SK-N-SH (cell line): ENCODE measurements at regions not wholly inside any gene's neighbourhood (a gene's known extent, or its start where the extent isn't known, plus 50 kb on each side); places are given as distances from the start of the nearest gene placed in this dataset.

Experiments used
- CTCF ChIA-PET: fragments of 300-600, 350-600 bp; formaldehyde crosslinking; extraction: SDS; loops from one replicate; lab custom pipeline; 2021; lab: Yijun Ruan, JAX
- POLR2A ChIA-PET: fragments of 350-600 bp; sonication (Branson Sonifier 250); formaldehyde crosslinking; extraction: SDS; loops from one replicate; lab custom pipeline; 2020; ENCODE audit warnings: antibody characterized with exemption, inconsistent platforms; lab: Yijun Ruan, JAX
- DNase-seq: peaks from one replicate; pipeline ENCODE4 v3.0.0; 2012
- H2AFZ ChIP-seq: fragments of 200-600 bp; sonication (generic); 2 replicates; pipeline ENCODE4 v1.8.1; 2016; ENCODE audit warnings: antibody characterized with exemption, mild to moderate bottlenecking, low read depth
- H3F3A ChIP-seq: fragments of 200-600 bp; sonication (generic); replicated peaks from 2 replicates; pipeline ENCODE3; 2016; ENCODE audit warnings: antibody characterized with exemption, mild to moderate bottlenecking; ENCODE audit not compliant: insufficient read depth
- H3K27ac ChIP-seq, 2 experiments: fragments of 200-500 bp in 1 of 2; fragments of 200-600 bp in 1 of 2; sonication (Bioruptor generic) in 1 of 2; sonication (generic), shearing (Covaris generic) in 1 of 2; 2 replicates each; pipeline versions ENCODE4 v1.5.1 to v1.6.1; 2014 to 2016; ENCODE audit warnings: low read depth in 2 of 2, inconsistent platforms in 1 of 2, low read length in 1 of 2, mild to moderate bottlenecking in 1 of 2, mixed read lengths in 1 of 2
- H3K27me3 ChIP-seq: fragments of 200-600 bp; sonication (generic), shearing (Covaris generic); 2 replicates; pipeline ENCODE4 v1.6.1; 2016; ENCODE audit warnings: mixed run types; ENCODE audit not compliant: insufficient read depth
- H3K36me3 ChIP-seq, 2 experiments: fragments of 200-500 bp in 1 of 2; fragments of 200-600 bp in 1 of 2; sonication (Bioruptor generic) in 1 of 2; sonication (generic) in 1 of 2; replicated peaks in 1 of 2; 2 replicates each; pipeline versions ENCODE3 to v1.5.1; 2014 to 2016; ENCODE audit warnings: low read length in 1 of 2, mild to moderate bottlenecking in 1 of 2; ENCODE audit not compliant: insufficient read depth in 2 of 2, control insufficient read depth in 1 of 2
- H3K4me1 ChIP-seq, 2 experiments: fragments of 200-500 bp in 1 of 2; fragments of 200-600 bp in 1 of 2; sonication (Bioruptor generic) in 1 of 2; sonication (generic), shearing (Covaris generic) in 1 of 2; 2 replicates each; pipeline versions ENCODE4 v1.5.1 to v1.6.1; 2014 to 2016; ENCODE audit warnings: low read depth in 1 of 2, low read length in 1 of 2, mixed run types in 1 of 2; ENCODE audit not compliant: insufficient read depth in 2 of 2, control insufficient read depth in 1 of 2
- H3K4me2 ChIP-seq: fragments of 200-600 bp; sonication (generic), shearing (Covaris generic); 2 replicates; pipeline ENCODE4 v1.6.1; 2017; ENCODE audit warnings: mixed run types
- H3K4me3 ChIP-seq, 2 experiments: fragments of 200-500 bp in 1 of 2; fragments of 200-600 bp in 1 of 2; sonication (Bioruptor generic) in 1 of 2; sonication (generic), shearing (Covaris generic) in 1 of 2; 2 replicates each; pipeline versions ENCODE4 v1.5.1 to v1.8.1; 2014 to 2016; ENCODE audit warnings: low read depth in 2 of 2, inconsistent platforms in 1 of 2, low read length in 1 of 2, mild to moderate bottlenecking in 1 of 2, mixed read lengths in 1 of 2, moderate library complexity in 1 of 2
- H3K79me2 ChIP-seq: fragments of 200-600 bp; sonication (generic); 2 replicates; pipeline ENCODE4 v1.8.1; 2017; ENCODE audit warnings: mild to moderate bottlenecking; ENCODE audit not compliant: insufficient read depth
- H3K9ac ChIP-seq: fragments of 200-600 bp; sonication (generic); 2 replicates; pipeline ENCODE4 v1.6.1; 2017; ENCODE audit warnings: mixed run types
- H3K9me2 ChIP-seq: fragments of 200-600 bp; sonication (generic); 2 replicates; pipeline ENCODE4 v1.6.1; 2017; ENCODE audit warnings: mixed run types
- H3K9me3 ChIP-seq: fragments of 200-600 bp; sonication (generic); 2 replicates; pipeline ENCODE4 v1.6.1; 2017; ENCODE audit warnings: mixed run types, mild to moderate bottlenecking, moderate library complexity
- H4K20me1 ChIP-seq: fragments of 200-600 bp; sonication (generic); 2 replicates; pipeline ENCODE4 v1.6.1; 2017; ENCODE audit warnings: mild to moderate bottlenecking, mixed run types; ENCODE audit not compliant: insufficient read depth
- CTCF ChIP-seq: fragments of 200-600 bp; sonication (generic); IDR thresholded peaks from 2 replicates; pipeline ENCODE4 v1.6.1; 2017; ENCODE audit warnings: antibody characterized with exemption, mild to moderate bottlenecking, moderate library complexity
- FOSL2 ChIP-seq: IDR thresholded peaks from 2 replicates; pipeline ENCODE4 v1.4.0; 2012; ENCODE audit warnings: low read depth, mild to moderate bottlenecking, moderate library complexity, borderline replicate concordance
- GABPA ChIP-seq: IDR thresholded peaks from 2 replicates; pipeline ENCODE4 v1.4.0; 2012; ENCODE audit warnings: low read depth, mild to moderate bottlenecking
- GATA2 ChIP-seq: sonication (generic); formaldehyde crosslinking; IDR thresholded peaks from 2 replicates; pipeline ENCODE4 v1.5.0; 2020; ENCODE audit warnings: mild to moderate bottlenecking, missing genetic modification reagents
- JUND ChIP-seq: IDR thresholded peaks from 2 replicates; pipeline ENCODE4 v1.4.0; 2012
- MAX ChIP-seq: IDR thresholded peaks from 2 replicates; pipeline ENCODE4 v1.4.0; 2012; ENCODE audit warnings: low read depth
- MEF2A ChIP-seq: IDR thresholded peaks from 2 replicates; pipeline ENCODE4 v1.4.0; 2012; ENCODE audit warnings: low read depth, borderline replicate concordance
- MXI1 ChIP-seq: IDR thresholded peaks from 2 replicates; pipeline ENCODE4 v1.6.1; 2012; ENCODE audit warnings: mild to moderate bottlenecking, low read depth, low read length, improper control_type of control experiment
- PBX3 ChIP-seq: IDR thresholded peaks from 2 replicates; pipeline ENCODE4; 2012
- RAD21 ChIP-seq: IDR thresholded peaks from 2 replicates; pipeline ENCODE4 v1.6.1; 2012; ENCODE audit warnings: mild to moderate bottlenecking, low read length
- RCOR1 ChIP-seq: fragments of 150-350 bp; IDR thresholded peaks from 2 replicates; pipeline ENCODE4 v1.6.1; 2017; ENCODE audit warnings: antibody characterized with exemption, low read length
- RFX5 ChIP-seq: IDR thresholded peaks from 2 replicates; pipeline ENCODE4 v1.6.1; 2012; ENCODE audit warnings: mild to moderate bottlenecking, improper control_type of control experiment, low read length
- SMC3 ChIP-seq: IDR thresholded peaks from 2 replicates; pipeline ENCODE4 v1.6.1; 2012; ENCODE audit warnings: low read depth, low read length, improper control_type of control experiment
- TAF1 ChIP-seq: IDR thresholded peaks from 2 replicates; pipeline ENCODE4 v1.6.1; 2012; ENCODE audit warnings: low read depth, mild to moderate bottlenecking, low read length, moderate library complexity, borderline replicate concordance
- TCF12 ChIP-seq: IDR thresholded peaks from 2 replicates; pipeline ENCODE4 v1.4.0; 2012
- USF1 ChIP-seq: IDR thresholded peaks from 2 replicates; pipeline ENCODE4 v1.4.0; 2012; ENCODE audit warnings: low read depth, borderline replicate concordance
- USF2 ChIP-seq: fragments of 150-350 bp; IDR thresholded peaks from 2 replicates; pipeline ENCODE4 v1.6.1; 2017; ENCODE audit warnings: antibody characterized with exemption, low read length, low read depth, borderline replicate concordance
- ZBTB33 ChIP-seq: IDR thresholded peaks from 2 replicates; pipeline ENCODE4 v1.4.0; 2012; ENCODE audit warnings: low read depth, borderline replicate concordance
- WGBS: methylation state at CpG from one replicate; pipeline ENCODE4 v1.1.6; 2017; ENCODE audit warnings: low lambda C conversion rate; 5-methylcytosine and 5-hydroxymethylcytosine counted together

- H3K4me2 ChIP-seq = no peak overlapping the region
- CTCF ChIA-PET = no interaction called here
- H3K9me2 ChIP-seq = no peaks in the 10 kb centered on the region
- no peaks in the 10 kb centered on the region for H3K36me3 ChIP-seq
- H3K4me1 ChIP-seq = no peaks in the 10 kb centered on the region
- no peaks in the 10 kb centered on the region for H3K9me3 ChIP-seq
- no peaks in the 10 kb centered on the region for H3K79me2 ChIP-seq
- WGBS = 4% methylated on average over 3 of the region's 3 CpGs
- no peak overlapping the region for H3K9ac ChIP-seq
- H4K20me1 ChIP-seq = no peaks in the 10 kb centered on the region
- no peaks in the 10 kb centered on the region for H3F3A ChIP-seq
- no peak overlapping the region for H3K27ac ChIP-seq
- no peak for TF ChIP-seq USF2
- no peak for TF ChIP-seq PBX3
- no peak for TF ChIP-seq RAD21
- no peak for TF ChIP-seq MXI1
- no peak for TF ChIP-seq TAF1
- no peak for TF ChIP-seq RFX5
- TF ChIP-seq FOSL2 = no peak
- TF ChIP-seq MAX = no peak
- no peak for TF ChIP-seq ZBTB33
- no peak for TF ChIP-seq TCF12
- TF ChIP-seq USF1 = no peak
- TF ChIP-seq JUND = no peak
- no peak for TF ChIP-seq GATA2 (CRISPR knock-in tag)
- no peak for TF ChIP-seq GABPA
- TF ChIP-seq SMC3 = no peak
- no peak for TF ChIP-seq CTCF
- TF ChIP-seq RCOR1 = no peak
- no peak for TF ChIP-seq MEF2A
- TF ChIP-seq, all 33 proteins: peak for 0
- Histone ChIP-seq H3K4me3 (no peak overlapping the region), H3K27me3 (no peaks in the 10 kb centered on the region), H2AFZ (no peak overlapping the region)
- DNase-seq = no peak
- POLR2A ChIA-PET = no interaction called here
These were observed 461.9 kb upstream of the RGS18 start for GRCh38 chr1:191696354-191696753.
